ENCODE measurements at regions not wholly inside any gene's neighbourhood (a gene's known extent, or its start where the extent isn't known, plus 50 kb on each side); places are given as distances from the start of the nearest gene placed in this dataset.
"Not testable (repeated sequence)": the region's sequence is repeated elsewhere in the genome, so short reads cannot be mapped to it uniquely, and the experiment has no call there.

- no peak for ATAC-seq
- intact Hi-C loops (cut with DNase I), result no loop called here
- DNase-seq (ENCODE audit: low spot score), result no peak
Measured at GRCh38 chr6:144753023-144753705, 468.0 kb downstream of the UTRN start.

GRCh38 chr6:144756469-144756868 lies 471.3 kb downstream of the UTRN start:
- ATAC-seq, result no peak
- intact Hi-C loops (cut with DNase I), result no loop called here
- no peak for DNase-seq (ENCODE audit: low spot score)

DNA sequence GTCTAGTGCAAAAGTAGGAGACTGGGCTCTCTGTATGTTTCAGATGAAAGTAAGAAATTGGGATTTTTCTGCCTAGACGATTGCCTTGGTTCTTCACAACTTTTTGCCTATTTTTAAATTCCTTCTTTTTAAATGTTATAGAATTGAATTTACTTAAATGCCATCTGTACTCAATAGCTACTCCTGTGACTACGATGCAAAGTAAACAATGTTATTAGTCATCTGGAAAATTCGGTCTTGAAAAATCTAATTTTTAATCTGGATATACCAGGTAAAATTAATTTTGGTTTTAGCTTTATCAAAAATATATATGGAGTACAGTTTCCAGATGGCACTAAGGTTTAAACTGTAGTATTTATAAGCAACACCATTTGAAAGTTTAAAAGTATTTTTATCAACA lies 472.2 kb downstream of the UTRN start:
- DNase-seq (ENCODE audit: low spot score) (no peak), ATAC-seq (no peak)
- intact Hi-C loops (cut with DNase I), result no loop called here

DNA sequence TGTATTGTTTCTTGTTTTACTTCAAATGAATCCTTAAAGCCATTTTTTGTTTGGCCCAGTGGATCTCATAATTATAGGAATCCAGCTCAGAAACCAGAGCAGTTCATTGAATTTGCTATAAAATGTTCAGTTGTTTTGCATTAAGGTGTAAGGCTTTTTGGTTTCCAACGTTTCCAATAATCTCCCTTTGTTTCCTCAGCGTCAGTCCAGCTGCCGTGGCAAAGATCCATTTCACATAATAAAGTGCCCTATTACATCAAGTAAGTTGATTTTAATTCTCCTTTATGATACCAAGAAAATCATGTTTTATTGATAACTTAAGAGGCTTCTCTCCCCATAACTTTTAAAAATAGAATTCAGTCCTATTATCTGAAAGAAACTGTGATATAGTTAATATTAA lies 472.6 kb downstream of the UTRN start:
- DNase-seq (ENCODE audit: low spot score) (no peak), ATAC-seq (no peak)
- intact Hi-C loops (cut with DNase I), result no loop called here

GRCh38 chr6:144758602-144759001 lies 473.5 kb downstream of the UTRN start:
- intact Hi-C loops (cut with DNase I), result no loop called here
- ATAC-seq, result no peak

GRCh38 chr6:144762469-144762868 lies 477.3 kb downstream of the UTRN start:
- ATAC-seq, result no peak
- intact Hi-C loops (cut with DNase I), result no loop called here

More at GRCh38 chr6:144758602-144759001, 473.5 kb downstream of the UTRN start:
- DNase-seq (ENCODE audit: low spot score), result no peak

GRCh38 chr6:144767051-144767450 lies 481.9 kb downstream of the UTRN start:
- intact Hi-C loops (cut with DNase I), result no loop called here
- ATAC-seq, result no peak
- no peak for DNase-seq (ENCODE audit: low spot score)

More at GRCh38 chr6:144762469-144762868, 477.3 kb downstream of the UTRN start:
- DNase-seq (ENCODE audit: low spot score), result no peak

DNA sequence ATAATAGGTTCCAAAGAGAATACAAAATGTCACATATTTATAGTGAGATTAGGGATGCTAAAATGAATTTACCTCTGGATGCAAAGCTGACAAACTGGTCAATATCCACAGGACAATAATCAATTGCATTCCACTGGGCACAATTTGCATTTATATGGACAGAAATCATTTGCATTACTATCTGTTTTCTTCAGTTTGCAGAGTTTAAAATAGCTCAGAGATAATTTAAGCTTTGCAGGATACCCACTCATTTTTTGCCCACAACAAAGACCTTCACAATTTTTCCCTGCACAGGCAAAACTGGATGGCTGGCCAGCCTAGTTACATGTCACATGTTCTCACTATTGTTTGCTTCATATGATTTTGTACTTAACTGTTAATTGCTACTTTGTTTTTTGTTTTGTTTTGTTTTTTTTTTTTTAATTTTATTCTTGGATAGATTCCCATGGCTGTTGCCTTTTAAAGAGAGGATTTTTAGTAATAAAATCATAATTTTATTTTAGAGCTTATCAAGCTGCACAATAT lies 483.5 kb downstream of the UTRN start:
- intact Hi-C loops (cut with DNase I), result no loop called here
- DNase-seq (ENCODE audit: low spot score) (no peak), ATAC-seq (peak; percentile 49)

- ATAC-seq (no peak), DNase-seq (ENCODE audit: low spot score) (no peak)
- intact Hi-C loops (cut with DNase I), result no loop called here
Measured at GRCh38 chr6:144769142-144769541, 484.0 kb downstream of the UTRN start.

DNA sequence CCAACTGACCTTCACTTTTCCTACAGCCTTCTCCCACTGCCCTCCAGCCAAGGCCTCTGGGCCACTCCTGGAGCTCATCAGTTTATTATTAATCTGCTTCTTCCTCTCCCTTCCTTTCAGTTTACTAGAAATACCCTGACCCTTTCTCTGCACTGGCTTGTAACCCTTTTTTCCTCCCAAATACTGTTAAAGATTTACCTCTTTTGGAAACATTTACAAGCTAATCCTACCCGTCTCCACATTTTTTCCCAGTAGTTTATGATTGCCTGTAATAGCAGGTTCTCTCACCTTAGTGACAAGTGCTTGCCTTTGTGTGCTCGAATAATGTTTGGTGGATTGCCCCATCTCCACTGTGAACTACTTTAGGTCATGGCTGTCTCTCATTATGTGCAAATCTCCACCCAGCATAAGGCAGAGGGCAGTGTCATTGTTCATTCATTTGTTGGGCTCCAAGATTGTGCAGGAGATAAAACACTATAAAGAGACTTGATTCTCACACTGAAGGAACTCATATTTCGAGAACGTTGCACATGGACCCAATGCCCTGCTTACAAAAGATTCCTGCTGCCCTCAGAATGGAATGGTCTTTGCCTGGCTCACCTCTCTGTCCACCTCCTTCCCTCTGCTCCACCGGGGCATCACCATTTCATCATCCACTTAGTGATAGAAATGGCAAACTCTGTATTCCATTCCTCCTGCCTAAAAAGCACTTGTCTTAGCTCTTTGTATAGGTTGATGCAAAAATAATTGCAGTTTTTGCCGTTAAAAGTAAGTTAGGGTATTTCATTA lies 491.1 kb downstream of the UTRN start:
- intact Hi-C loops (cut with DNase I), result no loop called here
- ATAC-seq (no peak), DNase-seq (ENCODE audit: low spot score) (no peak)

GRCh38 chr6:144777249-144777648 lies 492.1 kb downstream of the UTRN start:
- intact Hi-C loops (cut with DNase I), result no loop called here
- DNase-seq (ENCODE audit: low spot score) (no peak), ATAC-seq (no peak)

DNA sequence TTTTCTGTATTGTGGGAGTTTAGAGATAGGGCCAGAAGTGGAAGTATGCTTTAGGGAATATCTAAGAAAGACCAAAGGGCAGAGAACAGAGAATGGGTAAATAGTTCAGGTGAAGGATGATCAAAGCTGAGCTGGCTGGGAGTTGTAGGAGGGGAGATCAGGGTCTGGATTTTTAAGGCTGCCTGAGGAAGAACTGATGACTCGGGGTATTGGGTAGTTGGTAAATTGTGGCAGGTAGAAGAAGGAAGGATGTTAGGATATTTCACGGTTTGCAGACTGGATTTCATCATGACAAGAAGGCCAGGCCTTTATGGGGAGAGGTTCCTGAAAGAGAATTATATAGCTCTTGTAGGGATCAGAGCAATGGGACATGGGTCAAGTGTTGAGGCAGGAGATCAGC lies 492.9 kb downstream of the UTRN start:
- DNase-seq (ENCODE audit: low spot score) (no peak), ATAC-seq (no peak)
- intact Hi-C loops (cut with DNase I), result no loop called here

DNA sequence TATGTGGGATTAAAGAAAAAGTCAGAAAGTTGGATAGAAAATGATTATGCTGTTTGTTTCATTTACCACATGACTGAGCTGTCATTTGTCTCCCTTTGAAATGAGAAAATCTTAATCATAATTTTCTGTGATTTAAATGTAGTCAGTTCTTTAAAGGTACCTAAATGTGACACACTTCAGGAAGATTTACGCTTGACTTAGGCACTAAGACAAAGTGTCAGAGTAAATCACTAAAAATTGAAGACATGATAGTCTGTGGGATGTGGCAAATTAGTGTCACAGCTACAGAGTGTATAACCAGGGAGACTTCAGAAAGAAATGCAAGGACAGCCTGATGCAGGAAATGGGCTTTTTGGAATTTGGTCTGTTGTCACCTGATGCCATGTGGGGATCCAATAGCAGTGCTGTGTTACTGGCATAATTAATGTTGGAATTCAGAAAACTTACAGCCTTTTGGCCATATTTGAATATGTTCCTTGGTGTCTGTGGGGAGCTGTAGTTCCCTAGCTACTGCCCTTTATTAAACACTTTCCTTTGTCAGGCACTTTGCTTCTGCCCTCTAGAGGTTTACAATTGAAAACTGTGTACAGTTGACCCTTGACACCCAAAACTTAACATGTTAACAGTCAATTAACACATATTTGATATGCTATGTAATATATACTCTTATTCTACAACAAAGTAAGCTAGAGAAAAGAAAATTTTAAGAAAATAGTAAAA lies 493.8 kb downstream of the UTRN start:
- DNase-seq (ENCODE audit: low spot score) (no peak), ATAC-seq (no peak)
- intact Hi-C loops (cut with DNase I), result no loop called here

GRCh38 chr6:144781836-144782235 lies 496.7 kb downstream of the UTRN start:
- intact Hi-C loops (cut with DNase I), result no loop called here
- ATAC-seq (no peak), DNase-seq (ENCODE audit: low spot score) (no peak)

DNA sequence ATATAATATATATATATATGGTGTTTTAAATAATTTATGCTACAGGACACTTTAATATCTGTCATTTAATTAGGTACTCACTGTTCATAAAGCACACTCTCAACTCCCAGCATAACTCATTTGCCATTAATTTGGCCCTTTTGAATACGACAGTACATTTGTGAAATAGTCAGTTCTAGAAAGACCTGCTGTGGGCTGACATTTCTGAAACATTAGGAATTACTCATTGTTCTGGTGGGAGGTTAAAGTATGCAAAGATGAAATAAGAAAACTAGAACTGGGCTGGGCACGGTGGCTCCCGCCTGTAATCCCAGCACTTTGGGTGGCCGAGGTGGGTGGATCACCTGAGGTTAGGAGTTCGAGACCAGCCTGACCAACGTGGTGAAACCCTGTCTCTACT lies 497.5 kb downstream of the UTRN start:
- no peak for DNase-seq (ENCODE audit: low spot score)
- ATAC-seq, result no peak
- intact Hi-C loops (cut with DNase I), result no loop called here

- intact Hi-C loops (cut with DNase I), result no loop called here
Measured at GRCh38 chr6:144785056-144785455, 499.9 kb downstream of the UTRN start.

DNA sequence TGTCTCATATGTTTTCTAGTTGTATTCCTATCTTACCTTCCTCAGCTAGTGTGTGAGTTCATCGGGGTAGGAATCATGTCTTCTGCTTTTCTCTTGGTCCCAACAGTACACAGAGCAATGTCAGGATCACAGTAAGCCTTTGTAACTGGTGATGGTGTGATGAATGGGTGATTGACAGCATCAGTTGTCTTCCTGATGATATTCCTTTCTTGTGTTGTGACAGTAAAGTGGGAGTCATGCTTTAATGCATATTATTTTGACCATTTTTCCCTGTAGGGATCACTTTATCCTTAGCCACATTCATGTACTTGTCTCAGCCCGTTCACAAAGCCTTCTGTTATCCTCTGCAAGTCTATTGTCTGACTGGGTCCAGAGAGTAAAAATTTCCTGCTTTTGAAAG lies 501.7 kb downstream of the UTRN start:
- intact Hi-C loops (cut with DNase I), result no loop called here
- ATAC-seq (no peak), DNase-seq (ENCODE audit: low spot score) (no peak)

More at GRCh38 chr6:144785056-144785455, 499.9 kb downstream of the UTRN start:
- no peak for DNase-seq (ENCODE audit: low spot score)
- no peak for ATAC-seq

DNA sequence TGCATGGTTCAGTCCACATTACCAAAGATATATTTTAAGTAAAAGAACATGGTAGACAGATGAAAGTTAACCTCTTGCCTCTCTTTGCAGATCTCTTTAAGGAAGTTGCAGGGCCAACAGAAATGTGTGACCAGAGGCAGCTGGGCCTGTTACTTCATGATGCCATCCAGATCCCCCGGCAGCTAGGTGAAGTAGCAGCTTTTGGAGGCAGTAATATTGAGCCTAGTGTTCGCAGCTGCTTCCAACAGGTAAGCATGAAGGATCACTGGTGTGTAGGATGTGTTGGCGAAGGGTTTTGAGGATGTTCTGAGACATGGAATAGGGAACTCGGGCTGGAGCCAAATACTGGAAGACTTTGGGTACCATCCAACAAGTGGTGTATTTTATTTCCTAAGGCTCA lies 508.6 kb downstream of the UTRN start:
- ATAC-seq (no peak), DNase-seq (ENCODE audit: low spot score) (no peak)
- intact Hi-C loops (cut with DNase I), result no loop called here

DNA sequence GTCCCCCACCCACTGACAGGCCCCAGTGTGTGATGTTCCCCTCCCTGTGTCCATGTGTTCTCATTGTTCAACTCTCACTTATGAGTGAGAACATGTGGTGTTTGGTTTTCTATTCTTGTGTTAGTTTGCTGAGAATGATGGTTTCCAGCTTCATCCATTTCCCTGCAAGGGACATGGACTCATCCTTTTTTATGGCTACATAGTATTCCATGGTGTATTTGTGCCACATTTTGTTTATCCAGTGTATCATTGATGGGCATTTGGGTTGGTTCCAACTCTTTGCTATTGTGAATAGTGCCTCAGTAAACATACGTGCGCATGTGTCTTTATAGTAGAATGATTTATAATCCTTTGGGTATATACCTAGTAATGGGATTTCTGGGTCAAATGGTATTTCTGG lies 509.9 kb downstream of the UTRN start:
- intact Hi-C loops (cut with DNase I); ATAC-seq; DNase-seq (ENCODE audit: low spot score): not testable (repeated sequence)

DNA sequence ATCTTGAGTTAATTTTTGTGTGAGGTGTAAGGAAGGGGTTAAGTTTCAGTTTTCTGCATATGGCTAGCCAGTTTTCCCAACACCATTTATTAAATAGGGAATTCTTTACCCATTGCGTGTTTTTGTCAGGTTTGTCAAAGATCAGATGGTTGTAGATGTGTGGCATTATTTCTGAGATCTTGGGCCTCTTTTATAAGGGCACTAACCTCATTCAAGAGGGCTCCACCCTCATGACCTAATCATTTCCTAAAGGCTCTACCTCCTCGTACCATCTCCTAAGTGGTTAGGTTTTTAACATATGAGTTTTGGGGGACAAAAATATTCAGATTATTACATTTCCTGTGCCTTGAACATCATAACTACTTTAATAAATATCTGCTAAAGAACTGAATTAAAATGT lies 510.9 kb downstream of the UTRN start:
- intact Hi-C loops (cut with DNase I), result no loop called here
- DNase-seq (ENCODE audit: low spot score), result no peak
- ATAC-seq, result no peak

Data from sciatic nerve (tissue), 2 donors.